Amygdala (tissue), 56 donors: ENCODE measurements at regions not wholly inside any gene's neighbourhood (a gene's known extent, or its start where the extent isn't known, plus 50 kb on each side); places are given as distances from the start of the nearest gene placed in this dataset.
"Not testable (repeated sequence)": the region's sequence is repeated elsewhere in the genome, so short reads cannot be mapped to it uniquely, and the experiment has no call there.

Experiments
- DNase-seq, 56 donors: peaks; one replicate each; lab custom pipeline; 2025; lab: John Stamatoyannopoulos, UW

DNA sequence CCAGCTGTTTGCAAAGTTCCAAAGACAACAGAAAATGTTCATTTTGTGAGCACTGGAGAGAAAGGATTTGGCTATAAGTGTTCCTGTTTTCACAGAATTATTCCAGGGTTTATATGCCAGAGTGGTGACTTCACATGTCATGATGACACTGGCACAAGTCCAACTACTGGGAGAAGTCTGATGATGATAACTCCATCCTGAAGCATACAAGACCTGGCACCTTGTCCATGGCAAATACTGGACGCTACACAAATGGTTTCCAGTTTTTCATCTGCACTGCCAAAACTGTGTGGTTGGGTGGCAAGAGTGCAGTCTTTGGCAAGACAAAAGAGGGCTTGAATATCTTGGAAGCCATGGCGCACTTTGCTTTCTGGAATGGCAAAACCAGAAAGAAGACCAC, 385.0 kb downstream of the CDH11 start:
- no peak for DNase-seq

GRCh38 chr16:64731891-64732290, 390.0 kb downstream of the CDH11 start:
- no peak for DNase-seq

GRCh38 chr16:64730261-64730660, 391.6 kb downstream of the CDH11 start:
- DNase-seq, result no peak

- no peak for DNase-seq
Observed at GRCh38 chr16:64724339-64724738, 397.5 kb downstream of the CDH11 start.

GRCh38 chr16:64718486-64718885, 403.4 kb downstream of the CDH11 start:
- DNase-seq, result no peak

DNA sequence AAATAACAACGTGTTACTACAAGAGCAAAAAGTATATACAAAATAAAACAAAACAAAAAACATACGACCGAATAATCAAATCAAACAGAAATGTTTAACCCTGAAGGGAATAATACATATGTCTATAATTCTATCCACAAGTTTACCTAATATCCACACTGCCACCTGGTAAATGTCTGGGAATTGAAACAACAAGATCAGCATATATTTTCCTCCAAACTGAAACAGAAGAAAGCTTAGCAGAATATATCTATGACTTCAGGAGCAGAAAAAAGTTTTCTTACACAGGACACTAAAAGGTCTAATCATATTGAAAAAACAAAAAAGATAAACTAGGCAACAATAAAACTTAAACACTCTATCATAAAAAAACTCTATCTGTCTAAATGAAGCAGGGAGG, 404.0 kb downstream of the CDH11 start:
- no peak for DNase-seq

DNA sequence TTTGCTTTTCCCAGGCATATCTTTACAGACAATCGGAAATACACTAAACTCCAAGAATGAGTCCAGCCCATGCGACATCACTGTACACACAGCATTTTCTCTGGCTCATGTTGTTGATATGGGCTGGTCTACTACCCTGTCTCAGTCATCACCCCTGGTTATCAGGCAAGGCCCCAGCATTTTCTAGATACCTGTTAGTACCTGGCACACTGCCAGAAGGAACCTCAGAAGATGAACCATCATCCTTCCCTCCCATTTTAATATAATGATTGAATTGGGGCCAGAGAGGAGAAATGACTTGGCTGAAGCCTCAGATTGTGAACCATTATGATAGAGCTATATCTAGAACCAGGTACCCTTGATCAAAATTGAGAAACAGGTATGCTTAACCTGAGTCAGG, 406.2 kb downstream of the CDH11 start:
- no peak for DNase-seq

DNA sequence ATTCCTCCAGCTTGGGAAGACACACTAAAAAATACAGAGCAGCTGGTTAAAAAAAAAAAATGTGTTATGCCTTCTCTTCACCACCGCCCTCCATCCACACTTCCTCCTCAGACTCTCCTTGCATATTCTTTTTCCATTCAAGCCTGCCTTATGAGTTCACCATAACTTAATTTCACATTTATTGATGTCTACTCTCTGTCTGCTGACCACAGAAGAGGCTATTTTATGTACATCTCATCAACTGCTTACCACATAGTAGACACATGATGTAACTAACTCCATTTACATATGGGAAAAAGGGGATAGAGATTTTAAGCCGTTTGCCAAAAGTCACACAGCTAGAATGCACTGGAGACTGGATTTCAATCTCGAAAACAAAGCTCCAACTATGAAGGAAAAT, 409.8 kb downstream of the CDH11 start:
- DNase-seq, result no peak

GRCh38 chr16:64711596-64711995, 410.3 kb downstream of the CDH11 start:
- DNase-seq, result no peak

DNA sequence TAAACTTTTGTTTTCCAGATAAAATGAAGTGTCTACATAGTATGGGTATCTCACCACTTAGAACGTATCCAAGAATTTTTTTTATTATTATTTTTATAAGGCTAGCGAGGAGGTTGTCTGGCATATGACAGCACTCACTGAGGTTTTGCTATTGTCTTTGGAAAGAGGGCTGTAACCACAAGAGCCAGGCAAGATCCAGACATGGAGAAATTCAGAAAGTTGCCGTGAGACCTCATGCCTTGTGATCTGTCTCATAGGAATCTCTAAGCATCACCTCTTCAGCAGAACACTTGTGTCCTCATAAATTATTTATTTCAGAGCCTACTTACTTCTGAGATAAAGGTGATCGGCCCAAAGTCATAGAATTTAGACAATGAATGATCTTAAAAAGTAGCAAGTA, 410.8 kb downstream of the CDH11 start:
- no peak for DNase-seq

GRCh38 chr16:64705443-64705842, 416.4 kb downstream of the CDH11 start:
- DNase-seq, result no peak

GRCh38 chr16:64704386-64704785, 417.5 kb downstream of the CDH11 start:
- no peak for DNase-seq

GRCh38 chr16:64702415-64702814, 419.4 kb downstream of the CDH11 start:
- no peak for DNase-seq

DNA sequence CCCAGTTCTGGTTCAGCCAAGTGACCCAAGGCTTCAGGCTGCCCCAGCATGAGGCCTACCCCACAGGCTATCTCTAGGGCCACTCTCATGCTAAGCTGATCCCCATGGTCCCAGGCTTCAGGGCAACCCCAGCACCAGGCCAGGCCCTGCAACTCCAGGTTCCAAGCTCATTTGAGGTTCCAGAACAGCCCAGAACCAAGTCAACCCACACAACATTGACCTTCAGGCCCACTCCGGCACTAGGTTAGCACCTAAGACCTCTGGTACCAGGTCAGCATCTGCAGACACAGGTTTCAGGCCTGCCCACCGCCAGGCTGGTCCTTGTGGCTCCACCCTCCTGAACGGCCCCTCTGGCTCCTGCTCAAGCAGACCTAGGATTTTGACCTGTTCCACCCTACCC, 421.2 kb downstream of the CDH11 start:
- no peak for DNase-seq

DNA sequence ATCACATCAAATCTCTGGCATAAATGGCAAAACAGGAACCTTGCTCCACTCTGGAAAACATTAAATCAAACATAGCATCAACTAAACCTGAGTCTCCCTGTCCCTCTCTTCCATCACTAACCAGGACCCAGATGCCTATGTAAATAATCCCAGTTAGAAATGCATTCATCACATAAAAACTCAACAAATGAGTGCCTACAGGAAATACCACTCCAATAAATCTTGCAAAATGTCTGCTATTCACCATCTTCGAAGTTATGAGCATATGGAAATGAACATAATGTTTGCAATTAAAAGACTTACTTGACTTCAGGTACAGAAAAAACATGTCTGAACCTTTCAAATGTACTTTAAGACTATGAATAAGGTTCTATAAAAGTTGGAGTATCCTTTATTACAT, 425.0 kb downstream of the CDH11 start:
- DNase-seq, result no peak

GRCh38 chr16:64695684-64696083, 426.2 kb downstream of the CDH11 start:
- DNase-seq, result no peak

DNA sequence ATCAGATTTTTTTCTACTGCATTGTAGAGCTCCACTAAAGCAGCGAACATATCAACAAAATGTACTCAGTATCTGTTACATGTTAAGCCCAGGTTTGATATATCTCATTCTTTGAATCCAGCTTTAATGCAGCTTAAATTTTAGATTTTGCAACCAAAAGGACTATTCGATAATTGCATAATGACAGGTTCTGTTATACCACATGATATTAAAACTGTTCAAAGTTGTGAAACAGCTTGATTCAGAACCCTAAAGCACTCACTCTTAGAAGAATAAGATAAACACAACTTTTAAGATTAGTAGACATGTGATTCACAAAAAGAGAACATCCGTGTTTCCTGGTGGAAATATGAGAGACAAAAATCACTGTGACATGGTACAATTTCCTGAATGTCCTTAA, 427.9 kb downstream of the CDH11 start:
- no peak for DNase-seq

DNA sequence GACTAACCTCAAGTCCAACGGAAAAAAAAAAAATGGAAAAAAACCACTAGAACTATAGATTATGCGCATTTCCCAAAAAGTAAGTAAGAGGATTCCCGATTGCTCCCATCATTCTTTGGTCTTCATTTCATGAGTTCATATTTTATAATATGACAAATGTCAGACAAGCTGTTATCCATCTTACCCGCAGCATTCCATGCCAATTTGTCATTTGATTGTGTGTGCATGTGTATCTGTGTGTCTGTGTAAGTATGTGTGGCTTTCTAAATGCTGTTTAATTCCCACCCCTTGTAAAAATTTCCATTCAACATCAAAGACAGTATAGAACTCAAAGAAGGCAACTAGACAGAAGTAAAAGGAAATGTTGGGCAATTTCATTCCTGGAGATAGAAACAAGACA, 434.1 kb downstream of the CDH11 start:
- no peak for DNase-seq

- DNase-seq, result no peak
Observed at GRCh38 chr16:64687123-64687522, 434.7 kb downstream of the CDH11 start.

GRCh38 chr16:64679976-64680690, 441.7 kb downstream of the CDH11 start:
- DNase-seq, result no peak

DNA sequence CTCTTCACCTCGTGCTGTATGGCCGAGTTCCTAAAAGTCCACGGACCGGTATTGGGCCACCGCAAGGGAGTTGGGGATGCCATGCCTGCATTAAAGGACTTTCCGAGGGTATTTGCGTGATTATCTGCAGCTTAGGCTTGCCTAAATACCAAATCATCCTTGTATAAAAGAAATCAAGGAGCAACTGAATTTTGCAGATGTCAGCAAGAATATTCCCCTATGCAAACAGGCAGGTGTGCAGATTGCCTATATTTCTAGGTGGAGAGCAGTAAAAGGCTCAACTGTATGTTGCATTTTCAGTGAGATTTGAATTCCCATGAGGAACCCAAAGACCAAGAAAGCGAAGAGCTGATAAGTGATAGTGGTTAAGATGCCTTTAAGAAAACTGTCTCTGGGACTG, 452.3 kb downstream of the CDH11 start:
- no peak for DNase-seq

DNA sequence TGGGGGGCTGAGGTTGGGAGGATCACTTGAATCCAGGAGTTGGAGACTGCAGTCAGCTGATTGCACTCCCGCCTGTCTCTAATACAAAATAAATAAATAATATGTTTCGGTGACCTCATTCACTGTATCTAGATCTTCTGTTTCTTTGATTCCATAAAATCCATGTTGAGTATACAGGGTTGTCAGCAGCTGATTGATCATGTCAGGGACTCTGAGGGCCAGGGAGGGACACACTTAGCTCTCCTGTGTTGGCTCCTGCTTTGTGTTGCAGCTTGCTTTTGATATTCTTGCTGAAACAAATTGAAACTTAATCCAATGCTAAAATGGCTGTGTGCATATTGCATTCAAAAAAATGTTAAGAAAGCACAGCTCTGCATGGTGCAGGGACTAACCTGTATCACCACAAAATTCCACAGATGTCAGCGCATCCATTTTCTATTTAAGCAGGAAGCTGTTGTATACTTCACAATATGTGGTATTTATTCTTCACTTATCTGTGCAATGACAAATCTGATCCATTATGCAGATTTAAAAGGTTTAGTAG, 454.5 kb downstream of the CDH11 start:
- no peak for DNase-seq

DNA sequence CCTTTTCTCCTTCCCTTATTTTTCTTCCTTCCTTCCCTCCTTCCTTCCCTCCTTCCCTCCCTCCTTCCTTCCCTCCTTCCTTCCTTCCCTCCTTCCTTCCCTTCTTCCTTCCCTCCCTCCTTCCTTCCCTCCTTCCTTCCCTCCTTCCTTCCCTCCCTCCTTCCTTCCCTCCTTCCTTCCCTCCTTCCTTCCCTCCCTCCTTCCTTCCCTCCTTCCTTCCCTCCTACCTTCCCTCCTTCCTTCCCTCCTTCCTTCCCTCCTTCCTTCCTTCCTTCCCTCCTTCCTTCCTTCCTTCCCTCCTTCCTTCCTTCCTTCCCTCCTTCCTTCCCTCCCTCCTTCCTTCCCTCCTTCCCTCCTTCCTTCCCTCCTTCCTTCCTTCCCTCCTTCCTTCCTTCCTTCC, 459.6 kb downstream of the CDH11 start:
- not testable (repeated sequence) for DNase-seq
